PFSK-1 (cell line): ENCODE measurements at regions not wholly inside any gene's neighbourhood (a gene's known extent, or its start where the extent isn't known, plus 50 kb on each side); places are given as distances from the start of the nearest gene placed in this dataset.

Experiments used
- FOXP2 ChIP-seq: optimal IDR thresholded peaks from 2 replicates; pipeline ENCODE3; 2011; ENCODE audit warnings: borderline replicate concordance, control low read depth, inconsistent platforms; ENCODE audit not compliant: insufficient read depth; ENCODE audit errors: extremely low read length, extremely low read depth
- POLR2AphosphoS5 ChIP-seq: IDR thresholded peaks from 2 replicates; pipeline ENCODE4 v1.6.1; 2012; ENCODE audit warnings: low read depth, mild to moderate bottlenecking, control low read depth, low read length, moderate library complexity
- REST ChIP-seq, 2 experiments: IDR thresholded peaks; 2 replicates each; pipeline versions ENCODE4 v1.6.1 to v1.8.0; 2011 to 2012; ENCODE audit warnings: low read depth in 2 of 2, low read length in 2 of 2, control low read depth in 1 of 2, inconsistent platforms in 1 of 2, mild to moderate bottlenecking in 1 of 2, moderate library complexity in 1 of 2; ENCODE audit not compliant: insufficient read depth in 1 of 2
- SIN3A ChIP-seq: IDR thresholded peaks from 2 replicates; pipeline ENCODE4 v1.6.1; 2012; ENCODE audit warnings: mild to moderate bottlenecking, low read length, moderate library complexity, borderline replicate concordance; ENCODE audit not compliant: insufficient read depth
- TAF1 ChIP-seq: IDR thresholded peaks from 2 replicates; pipeline ENCODE4 v1.6.1; 2012; ENCODE audit warnings: low read length, control low read depth, borderline replicate concordance; ENCODE audit not compliant: insufficient read depth

- no peak for TF ChIP-seq TAF1
- TF ChIP-seq SIN3A: no peak
- no peak for TF ChIP-seq REST (IDR thresholded peaks at IDR 0.05; ENCODE audit: insufficient read depth in 1 of 2, low read depth in 2 of 2, low read length in 2 of 2)
- TF ChIP-seq POLR2AphosphoS5: no peak
- TF ChIP-seq FOXP2: no peak
These were observed 51.1 kb upstream of the UMPS start for GRCh38 chr3:124679048-124679638.
